HepG2 (cell line): ENCODE measurements at regions not wholly inside any gene's neighbourhood (a gene's known extent, or its start where the extent isn't known, plus 50 kb on each side); places are given as distances from the start of the nearest gene placed in this dataset.

Source experiments
- ATAC-seq: fragments of 200-7000 bp; cut with Tn5 transposase; 3 replicates; pipeline ENCODE4 v1.9.1; 2020; ENCODE audit warnings: mild to moderate bottlenecking, moderate library complexity
- BruUV-seq: library from RNA; stranded (reverse); fragments of 400-500 nt; replicated peaks from 2 replicates; lab custom pipeline; 2021; lab: Mats Ljungman, UMichigan
- CTCF ChIA-PET: fragments of 300-600 bp; formaldehyde crosslinking; extraction: SDS; loops from one replicate; lab custom pipeline; 2021; ENCODE audit warnings: low total read pairs, inconsistent platforms, low intra/inter-chr PET ratio; lab: Yijun Ruan, JAX
- POLR2A ChIA-PET: fragments of 350-600 bp; sonication (Branson Sonifier 250); formaldehyde crosslinking; loops from one replicate; lab custom pipeline; 2020; ENCODE audit warnings: antibody characterized with exemption, inconsistent platforms; lab: Yijun Ruan, JAX
- DNase-seq: peaks from one replicate; pipeline ENCODE4 v3.0.0-alpha.2; 2015; ENCODE audit warnings: low spot score
- FAIRE-seq: peaks from 3 replicates; lab custom pipeline; 2011; peaks lifted over from hg19 to GRCh38; lab: Jason Lieb, UNC
- H2AFZ ChIP-seq: one replicate; pipeline ENCODE4 v1.6.1; 2011; ENCODE audit warnings: low read length, inconsistent platforms
- H3K27ac ChIP-seq: fragments of 300-600 bp; 3 replicates; pipeline ENCODE4 v1.8.0; 2011; ENCODE audit warnings: mixed run types, mild to moderate bottlenecking, mixed read lengths, low read length, inconsistent platforms; ENCODE audit not compliant: insufficient read depth; ENCODE audit errors: extremely low read length
- H3K27me3 ChIP-seq, 2 experiments: fragments of 200-600 bp in 1 of 2; 2 replicates in 1 of 2; 3 replicates in 1 of 2; pipeline versions ENCODE4 v1.6.0 to v1.8.0; 2011; ENCODE audit warnings: low read length in 2 of 2, mild to moderate bottlenecking in 2 of 2, moderate library complexity in 2 of 2, inconsistent platforms in 1 of 2; ENCODE audit not compliant: insufficient read depth in 2 of 2, control insufficient read depth in 1 of 2
- H3K36me3 ChIP-seq, 2 experiments: fragments of 200-600 bp in 1 of 2; replicated peaks in 1 of 2; 2 replicates in 1 of 2; 3 replicates in 1 of 2; pipeline versions ENCODE4 v1.5.1 to v1.8.0; 2011; ENCODE audit warnings: low read length in 2 of 2, inconsistent platforms in 1 of 2; ENCODE audit not compliant: insufficient read depth in 2 of 2, control insufficient read depth in 1 of 2
- H3K4me1 ChIP-seq: 2 replicates; pipeline ENCODE4 v1.5.1; 2012; ENCODE audit warnings: low read length, inconsistent platforms; ENCODE audit not compliant: insufficient read depth
- H3K4me2 ChIP-seq: 2 replicates; pipeline ENCODE4 v1.6.0; 2011; ENCODE audit warnings: low read depth, low read length, inconsistent platforms
- H3K4me3 ChIP-seq, 3 experiments: fragments of 200-600 bp in 1 of 3; sonication (generic), shearing (Covaris generic) in 1 of 3; replicated peaks in 1 of 3; 2 replicates each; pipeline ENCODE4 v1.5.1; 2011 to 2016; ENCODE audit warnings: low read length in 3 of 3, inconsistent platforms in 2 of 3, low read depth in 2 of 3, mild to moderate bottlenecking in 2 of 3, control low read depth in 1 of 3, mixed read lengths in 1 of 3; ENCODE audit not compliant: insufficient read depth in 1 of 3
- H3K79me2 ChIP-seq: one replicate; pipeline ENCODE4 v1.6.1; 2011; ENCODE audit warnings: low read length, inconsistent platforms; ENCODE audit not compliant: insufficient read depth
- H3K9ac ChIP-seq: 2 replicates; pipeline ENCODE4 v1.6.0; 2011; ENCODE audit warnings: mild to moderate bottlenecking, low read depth, low read length, inconsistent platforms; ENCODE audit not compliant: insufficient read depth
- H3K9me3 ChIP-seq: 2 replicates; pipeline ENCODE4 v1.5.1; 2012; ENCODE audit warnings: mild to moderate bottlenecking, low read length
- H4K20me1 ChIP-seq: 2 replicates; pipeline ENCODE4 v1.6.0; 2011; ENCODE audit warnings: inconsistent platforms, mild to moderate bottlenecking, low read length, moderate library complexity; ENCODE audit not compliant: insufficient read depth
- ARHGAP35 ChIP-seq: sonication (generic); formaldehyde crosslinking; IDR thresholded peaks from 2 replicates; pipeline ENCODE4 v1.9.0; 2022; ENCODE audit warnings: mild to moderate bottlenecking, inconsistent platforms, moderate library complexity, missing genetic modification reagents, borderline replicate concordance
- DRAP1 ChIP-seq: IDR thresholded peaks from 2 replicates; pipeline ENCODE4 v1.6.1; 2016; ENCODE audit warnings: missing genetic modification reagents, missing compliant biosample characterization
- GABPA ChIP-seq, 2 experiments: IDR thresholded peaks; 2 replicates each; pipeline ENCODE4 v1.6.1; 2011 to 2016; ENCODE audit warnings: low read depth in 2 of 2, low read length in 1 of 2, missing biosample characterization in 1 of 2, missing genetic modification characterization in 1 of 2
- GABPB1 ChIP-seq: IDR thresholded peaks from 2 replicates; pipeline ENCODE4 v1.6.1; 2016; ENCODE audit warnings: mild to moderate bottlenecking, missing genetic modification reagents, moderate library complexity, missing compliant biosample characterization
- JUND ChIP-seq: sonication (generic); formaldehyde crosslinking; IDR thresholded peaks from 2 replicates; pipeline ENCODE4 v1.8.0; 2022; ENCODE audit warnings: mild to moderate bottlenecking, missing genetic modification reagents
- PPARG ChIP-seq: conservative IDR thresholded peaks from 2 replicates; pipeline ENCODE4 v1.6.1; 2016; ENCODE audit warnings: missing biosample characterization, missing genetic modification reagents
- YY1 ChIP-seq: IDR thresholded peaks from 2 replicates; pipeline ENCODE4 v1.6.1; 2011; ENCODE audit warnings: low read length, low read depth, moderate library complexity, mild to moderate bottlenecking; ENCODE audit not compliant: insufficient read depth, insufficient replicate concordance
- ZNF720 ChIP-seq: sonication (generic); formaldehyde crosslinking; IDR thresholded peaks from 2 replicates; pipeline ENCODE4 v1.4.0; 2020; ENCODE audit warnings: missing genetic modification reagents
- ZNF790 ChIP-seq: sonication (generic); formaldehyde crosslinking; IDR thresholded peaks from 2 replicates; pipeline ENCODE4 v1.8.0; 2022; ENCODE audit warnings: missing genetic modification reagents, mild to moderate bottlenecking, borderline replicate concordance
- WGBS: methylation state at CpG from one replicate; pipeline ENCODE4 v1.1.6; 2017; ENCODE audit warnings: low lambda C conversion rate; 5-methylcytosine and 5-hydroxymethylcytosine counted together
- in situ Hi-C: cut with HindIII; loops from 2 replicates; pipeline ENCODE4 v1.10.0; 2017; ENCODE audit warnings: low pct_unique_long_range_greater_than_20kb; ENCODE audit not compliant: extremely low pct_ligation_motif_present
- intact Hi-C: fragments of 100-400 bp; cut with micrococcal nuclease; formaldehyde crosslinking; loops from one replicate; pipeline ENCODE4 v1.10.0; 2022; ENCODE audit not compliant: unreplicated experiment

DNA sequence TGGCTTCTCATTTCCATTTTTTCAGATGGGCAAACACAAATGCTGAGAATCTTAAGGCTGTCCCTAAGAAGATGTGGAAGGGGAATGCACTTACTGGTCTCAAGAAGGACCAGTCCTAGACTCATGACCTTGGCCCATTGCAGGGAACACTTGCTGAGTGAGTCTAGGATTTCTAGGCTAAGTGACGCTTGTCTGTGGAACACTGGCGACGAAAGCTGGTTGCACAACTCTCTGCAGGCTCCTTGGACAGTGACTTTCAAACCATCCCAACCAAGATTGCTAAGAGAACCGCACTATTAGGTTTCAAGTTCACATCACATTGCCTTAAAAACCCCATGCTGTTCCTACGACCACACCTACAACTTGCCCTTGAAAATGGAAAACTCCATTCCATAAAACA is 174.1 kb downstream of the AXIN2 start:
- Histone ChIP-seq H3K36me3 (no peaks in the 10 kb centered on the region), H3K79me2 (no peaks in the 10 kb centered on the region), H4K20me1 (no peaks in the 10 kb centered on the region), H3K27ac (no peak overlapping the region), H3K4me2 (no peak overlapping the region), H3K27me3 (peaks cover 0 to 4% of the 10 kb centered on the region in 2 experiments; a peak in 2 of 5 replicates), H3K4me3 (no peak overlapping the region), H3K4me1 (no peaks in the 10 kb centered on the region), H3K9ac (no peak overlapping the region)
- no peak for ATAC-seq
- 42% methylated on average over 5 of the region's 5 CpGs for whole genome bisulfite sequencing
- POLR2A ChIA-PET: no interaction called here
- CTCF ChIA-PET: no interaction called here
- no peak for DNase-seq
- in situ Hi-C loops: loop anchor here (25.0 kb wide), 1 partner anchor 775 kb away; no protein-coding TSS in a partner anchor
- BruUV-seq: no TSS peak
- TF ChIP-seq ARHGAP35 (CRISPR knock-in tag) (no peak), ZNF720 (CRISPR knock-in tag) (no peak), ZNF790 (no peak), DRAP1 (CRISPR knock-in tag) (no peak), PPARG (CRISPR knock-in tag) (no peak), YY1 (no peak)
- TF ChIP-seq, all 625 proteins: peak for 0
- H2AFZ ChIP-seq: no peak overlapping the region
- intact Hi-C loops: no loop called here
- H3K9me3 ChIP-seq: no peaks in the 10 kb centered on the region
- no peak for FAIRE-seq

DNA sequence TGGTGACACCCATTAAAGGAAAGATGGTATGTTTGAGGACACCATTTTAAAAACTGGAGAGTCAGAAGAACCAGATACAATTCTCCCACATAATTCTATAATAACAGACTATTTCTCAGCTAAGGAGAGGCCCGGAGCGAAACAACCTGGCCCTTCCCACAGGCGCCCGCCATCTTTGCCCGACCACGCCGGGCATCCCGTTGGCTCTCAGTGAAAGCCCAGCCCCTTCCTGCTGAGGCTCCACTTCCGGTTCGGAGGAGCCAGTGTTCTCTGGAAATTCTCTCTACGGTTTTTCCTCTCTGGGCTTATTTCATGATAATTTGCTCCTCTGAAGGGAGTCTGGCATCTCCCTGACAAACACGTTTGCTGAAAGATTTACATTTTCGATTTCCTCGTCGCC is 175.7 kb downstream of the AXIN2 start:
- no TSS peak for BruUV-seq
- TF ChIP-seq GABPA (IDR thresholded peaks at IDR 0.05; ENCODE audit: low read depth, low read length): 0 out of 2 replicates have a peak, but pooled peaks have one; percentile 26
- 0 out of 2 replicates have a peak, but pooled peaks have one; percentile 42 for TF ChIP-seq GABPA (CRISPR knock-in tag; IDR thresholded peaks at IDR 0.05; ENCODE audit: low read depth)
- peak; percentile 72 for TF ChIP-seq GABPB1 (CRISPR knock-in tag)
- no peak for TF ChIP-seq JUND
- WGBS: 45% methylated on average over 15 of the region's 15 CpGs
- Histone ChIP-seq H3K36me3 (no peaks in the 10 kb centered on the region), H3K9me3 (no peaks in the 10 kb centered on the region), H3K27me3 (peaks cover 0 to 3% of the 10 kb centered on the region in 2 experiments; a peak in 2 of 5 replicates), H3K4me3 (no peak overlapping the region; a peak in 1 of 6 replicates), H3K9ac (no peak overlapping the region), H4K20me1 (no peaks in the 10 kb centered on the region), H3K4me2 (peak overlapping the region; percentile 36), H3K27ac (no peak overlapping the region), H3K79me2 (no peaks in the 10 kb centered on the region), H3K4me1 (no peaks in the 10 kb centered on the region), H2AFZ (no peak overlapping the region)
- no peak for FAIRE-seq
- no peak for ATAC-seq
- intact Hi-C loops (no loop called here), in situ Hi-C loops (loop anchor here (25.0 kb wide), 1 partner anchor 777 kb away; no protein-coding TSS in a partner anchor)
- no peak for DNase-seq
- POLR2A ChIA-PET: no interaction called here
- CTCF ChIA-PET: no interaction called here
